Esophagus muscularis mucosa (tissue), 4 donors: ENCODE measurements at regions not wholly inside any gene's neighbourhood (a gene's known extent, or its start where the extent isn't known, plus 50 kb on each side); places are given as distances from the start of the nearest gene placed in this dataset.

ENCODE experiments used
- CTCF ChIP-seq, 3 experiments: fragments of 200-600 bp in 2 of 3; fragments of 450-650 bp in 1 of 3; sonication (generic) in 2 of 3; IDR thresholded peaks; one replicate each; pipeline ENCODE4 v1.5.1; 2017 to 2019; ENCODE audit warnings: antibody characterized with exemption in 3 of 3, mild to moderate bottlenecking in 2 of 3, moderate library complexity in 1 of 3
- EP300 ChIP-seq: sonication (generic); formaldehyde crosslinking; IDR thresholded peaks from one replicate; pipeline ENCODE4 v1.6.1; 2017; ENCODE audit warnings: antibody characterized with exemption
- POLR2A ChIP-seq: fragments of 450-650 bp; IDR thresholded peaks from one replicate; pipeline ENCODE4 v1.6.1; 2017; ENCODE audit warnings: antibody characterized with exemption, moderate library complexity, mild to moderate bottlenecking, low read depth
- POLR2AphosphoS5 ChIP-seq, 2 donors: sonication (generic); formaldehyde crosslinking; IDR thresholded peaks; one replicate each; pipeline ENCODE4 v1.6.1; 2017; ENCODE audit warnings: antibody characterized with exemption in 2 of 2

DNA sequence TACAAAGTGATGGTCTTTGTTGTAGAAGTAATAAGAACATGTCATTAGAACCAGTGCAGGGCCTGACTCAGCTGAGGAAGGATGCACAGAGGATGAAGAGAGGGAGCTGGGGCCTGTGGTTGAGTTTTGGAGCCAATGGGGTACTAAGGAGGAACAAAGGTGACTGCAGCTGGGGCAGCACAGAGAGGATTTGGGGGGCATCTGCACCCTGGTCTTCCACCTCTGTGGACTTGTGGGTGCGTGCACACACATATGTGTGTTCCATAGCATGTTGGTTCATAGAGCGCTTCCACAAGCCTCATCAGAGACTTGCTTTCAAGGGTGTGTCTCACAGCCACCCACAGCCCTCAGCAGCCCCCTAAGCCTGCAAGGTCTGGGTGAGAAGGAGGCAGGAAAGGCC, 650.3 kb upstream of the MGMT start:
- TF ChIP-seq CTCF (IDR thresholded peaks at IDR 0.05), result no peak
- TF ChIP-seq EP300, result no peak
- TF ChIP-seq POLR2A, result no peak
- TF ChIP-seq POLR2AphosphoS5 (IDR thresholded peaks at IDR 0.05), result no peak
